HUES48 (cell line): ENCODE measurements at regions not wholly inside any gene's neighbourhood (a gene's known extent, or its start where the extent isn't known, plus 50 kb on each side); places are given as distances from the start of the nearest gene placed in this dataset.

Experiments used
- H3K27ac ChIP-seq: one replicate; pipeline ENCODE4 v1.7.0; 2013; ENCODE audit warnings: low read depth, low read length, inconsistent platforms
- H3K27me3 ChIP-seq: 2 replicates; pipeline ENCODE4 v1.6.1; 2013; ENCODE audit warnings: mild to moderate bottlenecking, low read length; ENCODE audit not compliant: control insufficient read depth, insufficient read depth
- H3K36me3 ChIP-seq: 2 replicates; pipeline ENCODE4 v1.6.1; 2013; ENCODE audit warnings: low read length; ENCODE audit not compliant: control insufficient read depth, insufficient read depth
- H3K4me1 ChIP-seq: 2 replicates; pipeline ENCODE4 v1.6.1; 2013; ENCODE audit warnings: mild to moderate bottlenecking, low read length; ENCODE audit not compliant: control insufficient read depth, insufficient read depth
- H3K4me3 ChIP-seq: 2 replicates; pipeline ENCODE4 v1.5.1; 2013; ENCODE audit warnings: mild to moderate bottlenecking, low read depth, low read length
- H3K9ac ChIP-seq: 2 replicates; pipeline ENCODE4 v1.6.1; 2013; ENCODE audit warnings: mild to moderate bottlenecking, low read depth, low read length, moderate library complexity
- H3K9me3 ChIP-seq: 2 replicates; pipeline ENCODE4 v1.6.1; 2013; ENCODE audit warnings: low read length; ENCODE audit not compliant: control insufficient read depth, insufficient read depth

- Histone ChIP-seq H3K36me3 (no peaks in the 10 kb centered on the region), H3K4me1 (peaks cover 12% of the 10 kb centered on the region; the same call in 1 of the 2 replicates), H3K27ac (no peak overlapping the region), H3K9me3 (no peaks in the 10 kb centered on the region), H3K27me3 (no peaks in the 10 kb centered on the region), H3K9ac (no peak overlapping the region), H3K4me3 (no peak overlapping the region)
Observed at GRCh38 chr21:15601390-15601789, 128.4 kb upstream of the USP25 start.

GRCh38 chr21:15604413-15604812 lies 125.4 kb upstream of the USP25 start:
- no peaks in the 10 kb centered on the region for H3K36me3 ChIP-seq
- no peaks in the 10 kb centered on the region for H3K27me3 ChIP-seq
- no peak overlapping the region for H3K27ac ChIP-seq
- no peak overlapping the region for H3K9ac ChIP-seq
- peaks cover 12% of the 10 kb centered on the region; the same call in 1 of the 2 replicates for H3K4me1 ChIP-seq
- no peak overlapping the region for H3K4me3 ChIP-seq
- H3K9me3 ChIP-seq, result no peaks in the 10 kb centered on the region

- H3K9ac ChIP-seq, result no peak overlapping the region
- peaks cover 14% of the 10 kb centered on the region for H3K4me1 ChIP-seq
- no peak overlapping the region for H3K27ac ChIP-seq
- H3K9me3 ChIP-seq, result no peaks in the 10 kb centered on the region
- H3K27me3 ChIP-seq, result no peaks in the 10 kb centered on the region
- no peak overlapping the region for H3K4me3 ChIP-seq
- no peaks in the 10 kb centered on the region for H3K36me3 ChIP-seq
Observed at GRCh38 chr21:15614766-15615165, 115.0 kb upstream of the USP25 start.

- Histone ChIP-seq H3K36me3 (no peaks in the 10 kb centered on the region), H3K4me1 (peaks cover 14% of the 10 kb centered on the region), H3K4me3 (no peak overlapping the region), H3K27ac (no peak overlapping the region), H3K27me3 (no peaks in the 10 kb centered on the region), H3K9ac (no peak overlapping the region), H3K9me3 (no peaks in the 10 kb centered on the region)
Observed at GRCh38 chr21:15616864-15617574, 112.8 kb upstream of the USP25 start.

- H3K4me3 ChIP-seq, result no peak overlapping the region
- no peaks in the 10 kb centered on the region for H3K36me3 ChIP-seq
- peaks cover 14% of the 10 kb centered on the region for H3K4me1 ChIP-seq
- no peaks in the 10 kb centered on the region for H3K9me3 ChIP-seq
- no peak overlapping the region for H3K9ac ChIP-seq
- no peaks in the 10 kb centered on the region for H3K27me3 ChIP-seq
- no peak overlapping the region for H3K27ac ChIP-seq
Observed at GRCh38 chr21:15617964-15618363, 111.8 kb upstream of the USP25 start.

GRCh38 chr21:15620892-15621291 lies 108.9 kb upstream of the USP25 start:
- Histone ChIP-seq H3K27me3 (no peaks in the 10 kb centered on the region), H3K9me3 (no peaks in the 10 kb centered on the region), H3K4me1 (peaks cover 14% of the 10 kb centered on the region), H3K27ac (no peak overlapping the region), H3K9ac (no peak overlapping the region), H3K36me3 (no peaks in the 10 kb centered on the region), H3K4me3 (no peak overlapping the region)

- no peaks in the 10 kb centered on the region for H3K36me3 ChIP-seq
- H3K27ac ChIP-seq, result no peak overlapping the region
- H3K4me1 ChIP-seq, result peaks cover 9% of the 10 kb centered on the region; the same call in 1 of the 2 replicates
- no peak overlapping the region for H3K4me3 ChIP-seq
- no peaks in the 10 kb centered on the region for H3K9me3 ChIP-seq
- no peak overlapping the region for H3K9ac ChIP-seq
- H3K27me3 ChIP-seq, result no peaks in the 10 kb centered on the region
Observed at GRCh38 chr21:15624646-15625045, 105.1 kb upstream of the USP25 start.

- Histone ChIP-seq H3K4me1 (peaks cover 9% of the 10 kb centered on the region; the same call in 1 of the 2 replicates), H3K27ac (no peak overlapping the region), H3K9ac (no peak overlapping the region), H3K9me3 (no peaks in the 10 kb centered on the region), H3K27me3 (no peaks in the 10 kb centered on the region), H3K36me3 (no peaks in the 10 kb centered on the region), H3K4me3 (no peak overlapping the region)
Observed at GRCh38 chr21:15625363-15625762, 104.4 kb upstream of the USP25 start.

GRCh38 chr21:15626031-15626430 lies 103.8 kb upstream of the USP25 start:
- no peaks in the 10 kb centered on the region for H3K27me3 ChIP-seq
- peaks cover 9% of the 10 kb centered on the region; the same call in 1 of the 2 replicates for H3K4me1 ChIP-seq
- no peak overlapping the region for H3K9ac ChIP-seq
- no peaks in the 10 kb centered on the region for H3K9me3 ChIP-seq
- H3K36me3 ChIP-seq, result no peaks in the 10 kb centered on the region
- no peak overlapping the region for H3K4me3 ChIP-seq
- no peak overlapping the region for H3K27ac ChIP-seq

GRCh38 chr21:15627011-15627410 lies 102.8 kb upstream of the USP25 start:
- H3K27ac ChIP-seq, result no peak overlapping the region
- H3K4me1 ChIP-seq, result peaks cover 9% of the 10 kb centered on the region; the same call in 1 of the 2 replicates
- no peak overlapping the region for H3K9ac ChIP-seq
- H3K9me3 ChIP-seq, result no peaks in the 10 kb centered on the region
- no peak overlapping the region for H3K4me3 ChIP-seq
- H3K36me3 ChIP-seq, result no peaks in the 10 kb centered on the region
- no peaks in the 10 kb centered on the region for H3K27me3 ChIP-seq

- no peaks in the 10 kb centered on the region for H3K36me3 ChIP-seq
- H3K4me1 ChIP-seq, result peaks cover 9% of the 10 kb centered on the region; the same call in 1 of the 2 replicates
- H3K4me3 ChIP-seq, result no peak overlapping the region
- H3K27ac ChIP-seq, result no peak overlapping the region
- no peaks in the 10 kb centered on the region for H3K27me3 ChIP-seq
- H3K9me3 ChIP-seq, result no peaks in the 10 kb centered on the region
- H3K9ac ChIP-seq, result no peak overlapping the region
Observed at GRCh38 chr21:15627823-15628222, 102.0 kb upstream of the USP25 start.
